Liver (tissue), 8 donors: ENCODE measurements at regions not wholly inside any gene's neighbourhood (a gene's known extent, or its start where the extent isn't known, plus 50 kb on each side); places are given as distances from the start of the nearest gene placed in this dataset.
A peak's percentile ranks its signal among the peaks of the same experiment; 100 is the strongest.

Experiments
- DNase-seq: peaks from one replicate; pipeline ENCODE4 v3.0.0-alpha.2; 2017; ENCODE audit warnings: low spot score
- H3K27ac ChIP-seq, 2 donors: one replicate each; pipeline ENCODE4 v1.7.0; 2013; ENCODE audit warnings: inconsistent platforms in 2 of 2, low read length in 2 of 2, control low read depth in 1 of 2, low read depth in 1 of 2, mild to moderate bottlenecking in 1 of 2
- H3K27me3 ChIP-seq, 4 donors: one replicate each; pipeline versions ENCODE4 v1.6.1 to v1.7.0; 2013; ENCODE audit warnings: low read length in 3 of 4, inconsistent platforms in 1 of 4, mild to moderate bottlenecking in 1 of 4, moderate library complexity in 1 of 4; ENCODE audit not compliant: control insufficient read depth in 4 of 4, insufficient read depth in 4 of 4
- H3K36me3 ChIP-seq, 4 donors: one replicate each; pipeline versions ENCODE4 v1.6.1 to v1.7.0; 2013; ENCODE audit warnings: low read length in 3 of 4, mild to moderate bottlenecking in 3 of 4, low read depth in 1 of 4, moderate library complexity in 1 of 4; ENCODE audit not compliant: control insufficient read depth in 4 of 4, insufficient read depth in 3 of 4
- H3K4me1 ChIP-seq, 4 donors: one replicate each; pipeline versions ENCODE4 v1.6.1 to v1.7.0; 2013; ENCODE audit warnings: low read length in 3 of 4, mild to moderate bottlenecking in 3 of 4, moderate library complexity in 1 of 4; ENCODE audit not compliant: control insufficient read depth in 4 of 4, insufficient read depth in 4 of 4
- H3K4me3 ChIP-seq, 3 donors: one replicate each; pipeline versions ENCODE4 v1.6.1 to v1.7.0; 2013; ENCODE audit warnings: low read length in 3 of 3, control low read depth in 1 of 3, low read depth in 1 of 3, mild to moderate bottlenecking in 1 of 3
- H3K9ac ChIP-seq, 2 donors: one replicate each; pipeline ENCODE4 v1.7.0; 2013; ENCODE audit warnings: low read length in 2 of 2, mild to moderate bottlenecking in 2 of 2, moderate library complexity in 2 of 2, control low read depth in 1 of 2, low read depth in 1 of 2
- H3K9me3 ChIP-seq, 4 donors: one replicate each; pipeline versions ENCODE4 v1.6.1 to v1.7.0; 2013; ENCODE audit warnings: low read length in 3 of 4; ENCODE audit not compliant: control insufficient read depth in 4 of 4
- ATF3 ChIP-seq: IDR thresholded peaks from 2 replicates; pipeline ENCODE4 v1.6.1; 2016; ENCODE audit warnings: antibody characterized with exemption
- CTCF ChIP-seq: fragments of 150-350 bp; IDR thresholded peaks from 2 replicates; pipeline ENCODE4 v1.5.1; 2017; ENCODE audit warnings: improper control_type of control experiment, low read depth, low read length; ENCODE audit not compliant: missing input control
- EGR1 ChIP-seq, 2 donors: IDR thresholded peaks; 2 replicates each; pipeline ENCODE4 v1.6.1; 2016 to 2018; ENCODE audit warnings: antibody characterized with exemption in 2 of 2, low read depth in 2 of 2
- FOXA2 ChIP-seq: IDR thresholded peaks from 2 replicates; pipeline ENCODE4 v1.6.1; 2016; ENCODE audit warnings: antibody characterized with exemption
- GABPA ChIP-seq, 2 donors: IDR thresholded peaks in 1 of 2; conservative IDR thresholded peaks in 1 of 2; 2 replicates each; pipeline ENCODE4 v1.6.1; 2016; ENCODE audit warnings: antibody characterized with exemption in 2 of 2, mild to moderate bottlenecking in 1 of 2, moderate library complexity in 1 of 2
- HNF4A ChIP-seq, 2 donors: conservative IDR thresholded peaks; 2 replicates each; pipeline ENCODE4 v1.6.1; 2016; ENCODE audit warnings: antibody characterized with exemption in 2 of 2, mild to moderate bottlenecking in 2 of 2
- HNF4G ChIP-seq: IDR thresholded peaks from 2 replicates; pipeline ENCODE4 v1.6.1; 2016; ENCODE audit warnings: antibody characterized with exemption
- JUND ChIP-seq, 2 donors: IDR thresholded peaks; 2 replicates each; pipeline ENCODE4 v1.6.1; 2016; ENCODE audit warnings: antibody characterized with exemption in 2 of 2
- MAX ChIP-seq: IDR thresholded peaks from 2 replicates; pipeline ENCODE4 v1.6.1; 2016; ENCODE audit warnings: antibody characterized with exemption
- NR2F2 ChIP-seq: IDR thresholded peaks from 2 replicates; pipeline ENCODE4 v1.6.1; 2016; ENCODE audit warnings: antibody characterized with exemption
- RAD21 ChIP-seq, 2 donors: IDR thresholded peaks; 2 replicates each; pipeline ENCODE4 v1.6.1; 2016; ENCODE audit warnings: antibody characterized with exemption in 2 of 2, mild to moderate bottlenecking in 2 of 2
- REST ChIP-seq: IDR thresholded peaks from 2 replicates; pipeline ENCODE4 v1.6.1; 2016; ENCODE audit warnings: antibody characterized with exemption, mild to moderate bottlenecking
- RXRA ChIP-seq, 2 donors: IDR thresholded peaks; 2 replicates each; pipeline ENCODE4 v1.6.1; 2017 to 2018; ENCODE audit warnings: antibody characterized with exemption in 2 of 2, mild to moderate bottlenecking in 1 of 2
- SP1 ChIP-seq: IDR thresholded peaks from 2 replicates; pipeline ENCODE4 v1.6.1; 2018; ENCODE audit warnings: antibody characterized with exemption, mild to moderate bottlenecking
- TAF1 ChIP-seq: conservative IDR thresholded peaks from 2 replicates; pipeline ENCODE4 v1.6.1; 2016; ENCODE audit warnings: antibody characterized with exemption, mild to moderate bottlenecking
- YY1 ChIP-seq: IDR thresholded peaks from 2 replicates; pipeline ENCODE4 v1.6.1; 2016; ENCODE audit warnings: antibody characterized with exemption, mild to moderate bottlenecking
- ZBTB33 ChIP-seq: IDR thresholded peaks from 2 replicates; pipeline ENCODE4 v1.6.1; 2016; ENCODE audit warnings: antibody characterized with exemption
- WGBS: extraction: QIAGEN DNeasy Blood & Tissue Kit; methylation state at CpG from one replicate; pipeline ENCODE4 v1.1.7; 2013; 5-methylcytosine and 5-hydroxymethylcytosine counted together
- donor health status: healthy.
- donor health status: healthy.
- donor health status: healthy.
- donor health status: healthy.
- donor health status: healthy.

DNA sequence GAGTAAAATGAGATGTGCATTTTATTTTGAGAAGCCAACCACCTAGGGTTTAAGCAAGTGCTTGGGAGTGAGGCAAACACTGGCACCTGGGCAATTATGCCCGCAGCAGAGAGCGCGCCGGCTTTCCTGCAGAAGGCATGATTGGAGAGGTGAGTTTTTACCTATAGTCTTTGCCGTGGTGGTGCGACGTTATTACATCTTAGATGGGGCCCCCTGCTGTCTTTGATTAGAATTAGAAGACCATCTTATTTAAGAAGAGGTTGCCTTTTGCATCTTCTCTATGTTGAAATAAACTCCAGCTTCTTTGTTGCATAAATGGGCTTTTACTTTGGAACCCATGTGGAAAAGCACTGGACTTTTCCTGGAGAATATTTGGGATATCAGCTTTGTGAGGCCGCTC is 409.5 kb downstream of the GLRX3 start:
- H3K4me1 ChIP-seq: no peaks in the 10 kb centered on the region
- no peak overlapping the region for H3K4me3 ChIP-seq
- DNase-seq: no peak
- no peak overlapping the region for H3K9ac ChIP-seq
- TF ChIP-seq FOXA2 (no peak), EGR1 (IDR thresholded peaks at IDR 0.05; ENCODE audit: low read depth in 2 of 2) (no peak), NR2F2 (no peak), ATF3 (no peak), MAX (no peak), JUND (IDR thresholded peaks at IDR 0.05) (no peak)
- no peak overlapping the region for H3K27ac ChIP-seq
- peaks cover 0 to 3% (median 2%) of the 10 kb centered on the region in 4 donors for H3K27me3 ChIP-seq
- WGBS: 66% methylated on average over 8 of the region's 8 CpGs
- H3K36me3 ChIP-seq: no peaks in the 10 kb centered on the region
- no peaks in the 10 kb centered on the region for H3K9me3 ChIP-seq

DNA sequence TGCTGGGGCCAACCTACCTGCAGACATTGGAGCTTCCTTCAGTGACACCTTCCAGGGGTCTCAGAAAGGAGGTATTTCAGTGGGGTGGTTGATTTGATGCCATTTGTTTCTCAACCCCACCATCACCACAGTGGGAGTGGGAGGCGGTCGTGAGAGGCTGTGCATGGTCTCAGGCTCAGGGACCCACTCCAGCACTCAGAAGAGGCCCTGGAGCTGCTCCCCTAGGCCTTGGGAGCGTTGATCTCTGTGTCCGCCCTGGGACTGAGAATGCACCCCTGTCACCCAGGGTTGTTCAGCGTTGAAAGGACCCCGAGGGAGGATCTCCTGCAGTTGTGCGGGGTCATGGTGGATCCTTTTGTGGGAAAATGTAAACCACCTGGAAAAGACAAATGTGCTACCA is 410.6 kb downstream of the GLRX3 start:
- no peak for DNase-seq
- WGBS: 76% methylated on average over 7 of the region's 7 CpGs
- Histone ChIP-seq H3K27me3 (peaks cover 0 to 3% (median 2%) of the 10 kb centered on the region in 4 donors), H3K4me1 (no peaks in the 10 kb centered on the region), H3K4me3 (no peak overlapping the region), H3K27ac (no peak overlapping the region), H3K36me3 (no peaks in the 10 kb centered on the region), H3K9ac (no peak overlapping the region), H3K9me3 (no peaks in the 10 kb centered on the region)
- no peak for TF ChIP-seq ZBTB33
- TF ChIP-seq RXRA (IDR thresholded peaks at IDR 0.05): no peak
- no peak for TF ChIP-seq GABPA (IDR thresholded peaks at IDR 0.05 in 1 of 2, conservative IDR thresholded peaks at IDR 0.05 in 1 of 2)
- no peak for TF ChIP-seq SP1
- no peak for TF ChIP-seq HNF4A (conservative IDR thresholded peaks at IDR 0.05)
- TF ChIP-seq MAX: no peak
- TF ChIP-seq HNF4G: no peak
- TF ChIP-seq TAF1: no peak
- TF ChIP-seq ATF3: no peak
- TF ChIP-seq CTCF: no peak

DNA sequence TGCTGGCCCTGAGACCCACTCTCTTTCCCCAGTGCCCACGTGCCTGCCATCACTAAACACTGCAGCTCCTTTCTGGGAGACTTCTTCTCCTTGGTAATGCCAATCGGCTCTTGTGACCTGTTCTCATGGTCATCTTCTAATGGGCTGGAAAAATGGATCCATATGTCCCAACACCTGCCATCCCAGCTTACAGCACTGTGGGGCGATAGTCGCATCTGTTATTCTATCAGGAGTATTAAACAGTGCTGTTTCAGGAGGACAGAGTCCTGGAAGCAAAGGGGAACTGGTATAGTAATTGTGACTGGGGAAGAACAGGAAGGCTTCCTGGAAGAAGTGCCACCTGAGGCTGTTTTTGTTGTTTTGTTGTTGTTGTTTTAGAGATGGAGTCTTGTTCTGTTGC is 411.2 kb downstream of the GLRX3 start:
- H3K27ac ChIP-seq: no peak overlapping the region
- no peaks in the 10 kb centered on the region for H3K36me3 ChIP-seq
- H3K9ac ChIP-seq: no peak overlapping the region
- no peaks in the 10 kb centered on the region for H3K9me3 ChIP-seq
- no peaks in the 10 kb centered on the region for H3K4me1 ChIP-seq
- H3K4me3 ChIP-seq: no peak overlapping the region
- DNase-seq: no peak
- TF ChIP-seq REST (no peak), YY1 (no peak), JUND (IDR thresholded peaks at IDR 0.05) (no peak), RAD21 (IDR thresholded peaks at IDR 0.05) (peak in 1 of 2 donors; percentile 11), CTCF (no peak)
- H3K27me3 ChIP-seq: peaks cover 0 to 3% (median 2%) of the 10 kb centered on the region in 4 donors
- 48% methylated on average over 4 of the region's 4 CpGs for WGBS
